WTC11 (cell line): ENCODE measurements at regions not wholly inside any gene's neighbourhood (a gene's known extent, or its start where the extent isn't known, plus 50 kb on each side); places are given as distances from the start of the nearest gene placed in this dataset.

ENCODE experiments used
- CTCF ChIP-seq: fragments of 200-600 bp; IDR thresholded peaks from 2 replicates; pipeline ENCODE4 v1.8.0; 2022; ENCODE audit warnings: antibody characterized with exemption
- NR3C1 ChIP-seq: sonication (generic); formaldehyde crosslinking; conservative IDR thresholded peaks from 2 replicates; pipeline ENCODE4 v1.8.1; 2023; ENCODE audit warnings: low read depth, mild to moderate bottlenecking, missing genetic modification reagents
- TP53 ChIP-seq: sonication (generic); formaldehyde crosslinking; IDR thresholded peaks from 2 replicates; pipeline ENCODE4 v1.8.1; 2023; ENCODE audit warnings: mild to moderate bottlenecking, missing genetic modification reagents
- USF1 ChIP-seq: sonication (generic); formaldehyde crosslinking; IDR thresholded peaks from 2 replicates; pipeline ENCODE4 v1.8.0; 2022; ENCODE audit warnings: mild to moderate bottlenecking, missing genetic modification reagents
- TF ChIP-seq, protein P1 (sequence below): sonication (generic); formaldehyde crosslinking; IDR thresholded peaks from 2 replicates; pipeline ENCODE4 v1.8.1; 2022; ENCODE audit warnings: missing genetic modification reagents, borderline replicate concordance
- TF ChIP-seq, protein P2 (sequence below): sonication (generic); formaldehyde crosslinking; IDR thresholded peaks from 2 replicates; pipeline ENCODE4 v1.8.0; 2022; ENCODE audit warnings: mild to moderate bottlenecking, missing genetic modification reagents

GRCh38 chr10:131820626-131821025, 80.2 kb upstream of the PPP2R2D start:
- TF ChIP-seq TP53: no peak
- no peak for TF ChIP-seq CTCF
- TF ChIP-seq, protein P1, sequence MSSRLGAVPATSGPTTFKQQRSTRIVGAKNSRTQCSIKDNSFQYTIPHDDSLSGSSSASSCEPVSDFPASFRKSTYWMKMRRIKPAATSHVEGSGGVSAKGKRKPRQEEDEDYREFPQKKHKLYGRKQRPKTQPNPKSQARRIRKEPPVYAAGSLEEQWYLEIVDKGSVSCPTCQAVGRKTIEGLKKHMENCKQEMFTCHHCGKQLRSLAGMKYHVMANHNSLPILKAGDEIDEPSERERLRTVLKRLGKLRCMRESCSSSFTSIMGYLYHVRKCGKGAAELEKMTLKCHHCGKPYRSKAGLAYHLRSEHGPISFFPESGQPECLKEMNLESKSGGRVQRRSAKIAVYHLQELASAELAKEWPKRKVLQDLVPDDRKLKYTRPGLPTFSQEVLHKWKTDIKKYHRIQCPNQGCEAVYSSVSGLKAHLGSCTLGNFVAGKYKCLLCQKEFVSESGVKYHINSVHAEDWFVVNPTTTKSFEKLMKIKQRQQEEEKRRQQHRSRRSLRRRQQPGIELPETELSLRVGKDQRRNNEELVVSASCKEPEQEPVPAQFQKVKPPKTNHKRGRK (CRISPR knock-in tag): no peak
- no peak for TF ChIP-seq NR3C1 (CRISPR knock-in tag)
- TF ChIP-seq, protein P2, sequence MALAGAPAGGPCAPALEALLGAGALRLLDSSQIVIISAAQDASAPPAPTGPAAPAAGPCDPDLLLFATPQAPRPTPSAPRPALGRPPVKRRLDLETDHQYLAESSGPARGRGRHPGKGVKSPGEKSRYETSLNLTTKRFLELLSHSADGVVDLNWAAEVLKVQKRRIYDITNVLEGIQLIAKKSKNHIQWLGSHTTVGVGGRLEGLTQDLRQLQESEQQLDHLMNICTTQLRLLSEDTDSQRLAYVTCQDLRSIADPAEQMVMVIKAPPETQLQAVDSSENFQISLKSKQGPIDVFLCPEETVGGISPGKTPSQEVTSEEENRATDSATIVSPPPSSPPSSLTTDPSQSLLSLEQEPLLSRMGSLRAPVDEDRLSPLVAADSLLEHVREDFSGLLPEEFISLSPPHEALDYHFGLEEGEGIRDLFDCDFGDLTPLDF: no peak
- no peak for TF ChIP-seq USF1
